Cerebellar cortex (tissue), 1 donor: ENCODE measurements at regions not wholly inside any gene's neighbourhood (a gene's known extent, or its start where the extent isn't known, plus 50 kb on each side); places are given as distances from the start of the nearest gene placed in this dataset.

Source experiments
- DNase-seq: peaks from one replicate; pipeline ENCODE4 v3.0.0-alpha.2; 2015; ENCODE audit warnings: low spot score

DNA sequence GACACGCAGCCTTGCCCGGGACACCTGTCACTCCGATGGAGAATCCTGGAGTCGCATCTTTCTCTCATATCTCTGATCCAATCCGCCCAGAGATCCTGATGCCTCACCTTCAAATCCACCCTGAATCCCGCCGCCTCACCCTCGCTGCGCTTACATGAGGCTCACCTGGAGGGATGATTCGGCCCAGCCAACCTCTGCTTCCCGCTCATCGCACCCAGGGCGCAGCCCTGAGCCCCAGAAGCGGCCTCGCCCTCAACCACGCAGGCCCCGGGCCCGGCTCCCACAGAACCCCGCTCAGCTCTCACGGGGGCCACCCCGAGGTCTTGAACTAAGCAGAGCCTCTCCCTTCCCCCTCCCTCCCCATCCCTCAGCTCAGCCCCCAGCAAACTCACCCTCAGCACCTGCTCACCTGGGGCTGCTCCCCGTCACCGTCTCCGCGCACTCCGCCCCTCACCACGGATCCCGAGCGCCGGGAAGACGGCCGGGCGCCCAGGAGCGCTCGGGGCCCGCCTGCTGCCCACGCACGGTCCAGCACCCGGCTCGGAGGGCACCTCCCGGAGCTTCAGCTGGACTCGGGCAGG is 160.0 kb downstream of the NDUFA10 start:
- DNase-seq, result no peak

DNA sequence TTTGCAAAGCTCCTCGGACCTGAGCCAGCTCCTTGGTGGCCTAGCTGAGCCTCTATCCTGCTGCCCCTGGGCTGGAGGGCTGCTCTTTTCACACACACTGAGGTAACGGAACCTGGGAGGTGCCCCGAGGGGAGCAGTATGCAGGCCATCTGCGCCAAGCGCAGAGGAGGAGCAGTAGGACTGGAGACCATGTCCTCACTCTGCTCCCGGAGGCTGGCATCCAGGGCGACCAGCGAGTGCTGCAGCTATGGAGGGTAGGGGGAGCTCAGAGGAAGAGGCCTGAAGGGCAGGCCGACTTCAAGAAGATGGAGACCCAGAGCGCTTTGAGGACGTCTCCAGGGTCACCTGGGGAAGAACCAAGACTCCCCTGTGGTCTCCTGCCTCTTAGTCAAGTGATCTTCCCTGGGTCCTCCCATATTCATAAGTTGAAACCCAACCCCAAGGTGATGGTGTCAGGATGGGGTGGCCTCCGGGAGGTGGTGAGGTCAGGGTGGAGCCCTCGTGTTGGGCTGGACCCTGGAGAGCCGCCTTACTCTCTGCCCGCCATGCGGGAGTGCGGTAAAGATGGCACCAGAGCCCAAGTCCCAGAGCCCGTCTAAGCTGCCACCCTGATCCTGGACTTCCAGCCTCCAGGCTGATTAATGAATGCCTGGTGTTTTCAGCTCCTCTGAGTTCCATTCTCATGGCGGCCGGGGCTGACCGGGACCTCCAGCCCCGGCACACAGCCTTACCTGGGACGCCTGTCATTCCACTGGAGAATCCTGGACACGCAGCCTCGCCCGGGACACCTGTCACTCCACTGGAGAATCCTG is 160.7 kb downstream of the NDUFA10 start:
- no peak for DNase-seq

GRCh38 chr2:239862613-239863012 is 162.5 kb downstream of the NDUFA10 start:
- no peak for DNase-seq

GRCh38 chr2:239858179-239858578 is 167.0 kb downstream of the NDUFA10 start:
- DNase-seq, result no peak

DNA sequence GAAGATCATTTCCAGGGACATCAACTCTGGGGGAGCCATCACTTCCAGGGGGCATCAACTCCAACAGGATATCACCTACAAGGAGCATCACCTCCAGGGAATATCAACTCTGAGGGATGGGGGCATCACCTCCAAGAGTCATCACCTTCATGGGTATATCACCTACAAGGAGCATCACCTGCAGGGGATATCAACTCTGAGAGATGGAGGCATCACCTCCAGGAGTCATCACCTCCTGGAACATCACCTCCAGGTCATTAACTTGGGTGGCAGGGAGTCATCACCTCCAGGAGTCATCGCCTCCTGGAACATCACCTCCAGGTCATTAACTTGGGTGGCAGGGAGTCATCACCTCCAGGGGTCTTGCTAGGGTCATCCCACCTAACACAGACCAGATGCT is 167.6 kb downstream of the NDUFA10 start:
- DNase-seq, result no peak

DNA sequence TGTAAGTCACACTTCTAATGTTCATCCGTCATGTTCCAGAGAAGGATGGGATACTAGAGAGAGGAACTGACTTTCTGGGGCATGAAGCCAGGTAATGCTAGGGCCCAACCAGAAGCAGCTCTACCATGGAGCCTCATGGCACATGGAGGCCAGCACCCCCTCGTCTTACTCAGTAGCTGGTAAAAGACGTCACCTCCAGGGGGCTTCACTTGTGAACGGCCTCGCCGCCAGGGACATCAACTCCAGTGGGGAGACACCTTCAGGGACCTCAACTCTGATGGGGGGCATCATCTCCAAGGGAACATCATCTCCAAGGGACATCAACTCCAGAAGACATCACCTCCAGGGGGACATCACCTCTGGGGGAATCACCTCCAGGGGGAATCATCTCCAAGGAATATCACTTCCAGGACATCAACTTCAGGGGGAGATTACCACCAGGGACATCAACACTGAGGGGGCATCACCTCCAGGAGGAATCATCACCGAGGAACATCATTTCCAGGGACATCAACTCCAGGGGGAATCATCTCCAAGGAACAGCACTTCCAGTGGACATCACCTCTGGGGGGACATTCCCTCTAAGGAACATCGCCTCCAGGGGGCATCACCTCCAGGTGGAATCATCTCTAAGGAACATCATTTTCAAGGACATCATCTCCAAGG is 168.4 kb downstream of the NDUFA10 start:
- no peak for DNase-seq

DNA sequence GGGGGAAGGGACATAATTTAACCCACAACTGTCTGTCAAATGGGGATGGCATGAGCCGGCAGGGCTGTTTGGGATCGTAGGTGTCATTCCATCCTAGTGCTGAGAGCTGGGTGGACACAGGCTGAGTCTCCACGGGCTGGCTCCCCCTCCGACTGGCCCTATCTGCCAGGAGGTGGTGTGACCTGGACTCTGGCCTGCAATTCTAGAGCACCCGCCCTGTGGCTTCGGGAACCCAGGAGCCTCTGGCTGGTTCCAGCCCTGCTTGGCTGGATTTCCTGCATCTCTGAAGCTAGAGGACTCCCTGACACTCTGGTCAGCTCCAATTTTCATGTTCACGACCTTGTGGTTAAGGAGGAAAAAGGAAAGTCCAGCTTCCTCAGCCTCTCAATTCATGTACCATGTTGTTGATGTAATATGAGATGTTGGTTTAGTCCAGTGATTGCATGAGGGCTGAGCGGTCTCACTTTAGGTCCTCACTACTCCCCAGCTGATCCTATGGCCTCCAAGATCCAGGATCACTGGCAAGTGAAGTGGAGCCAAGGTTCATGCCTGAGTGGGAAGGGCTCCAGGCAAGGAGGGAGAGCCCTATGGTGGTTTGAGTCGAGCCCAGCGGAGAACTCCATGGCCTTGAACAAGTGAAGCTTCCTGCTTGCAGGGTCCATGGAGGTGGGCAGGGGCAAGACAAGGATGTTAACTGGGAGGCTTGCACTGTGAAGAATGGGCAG is 169.1 kb downstream of the NDUFA10 start:
- no peak for DNase-seq

- no peak for DNase-seq
Measured at GRCh38 chr2:239854596-239854995, 170.5 kb downstream of the NDUFA10 start.

GRCh38 chr2:239853706-239854327 is 171.3 kb downstream of the NDUFA10 start:
- DNase-seq, result no peak

- no peak for DNase-seq
Measured at GRCh38 chr2:239853121-239853520, 172.0 kb downstream of the NDUFA10 start.

DNA sequence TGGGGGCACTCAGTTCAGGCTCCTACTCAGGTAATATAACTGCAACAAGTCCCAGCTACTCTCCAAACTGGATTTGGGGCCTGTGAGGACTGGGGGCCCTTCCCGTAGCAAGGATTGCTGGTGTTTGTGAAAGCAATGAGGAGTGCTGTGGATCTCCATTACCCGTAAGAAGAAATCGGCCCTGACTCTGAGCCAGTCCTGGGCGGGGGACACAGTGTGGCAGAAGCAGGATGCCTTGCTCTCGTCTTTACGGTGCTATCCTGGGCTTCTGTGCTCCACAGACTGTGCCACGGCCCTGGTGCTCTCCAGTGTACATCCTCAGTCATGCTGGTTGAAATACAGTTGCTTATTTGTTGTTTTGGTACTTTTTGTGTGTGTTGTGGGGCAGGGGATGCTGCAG is 172.9 kb downstream of the NDUFA10 start:
- no peak for DNase-seq

DNA sequence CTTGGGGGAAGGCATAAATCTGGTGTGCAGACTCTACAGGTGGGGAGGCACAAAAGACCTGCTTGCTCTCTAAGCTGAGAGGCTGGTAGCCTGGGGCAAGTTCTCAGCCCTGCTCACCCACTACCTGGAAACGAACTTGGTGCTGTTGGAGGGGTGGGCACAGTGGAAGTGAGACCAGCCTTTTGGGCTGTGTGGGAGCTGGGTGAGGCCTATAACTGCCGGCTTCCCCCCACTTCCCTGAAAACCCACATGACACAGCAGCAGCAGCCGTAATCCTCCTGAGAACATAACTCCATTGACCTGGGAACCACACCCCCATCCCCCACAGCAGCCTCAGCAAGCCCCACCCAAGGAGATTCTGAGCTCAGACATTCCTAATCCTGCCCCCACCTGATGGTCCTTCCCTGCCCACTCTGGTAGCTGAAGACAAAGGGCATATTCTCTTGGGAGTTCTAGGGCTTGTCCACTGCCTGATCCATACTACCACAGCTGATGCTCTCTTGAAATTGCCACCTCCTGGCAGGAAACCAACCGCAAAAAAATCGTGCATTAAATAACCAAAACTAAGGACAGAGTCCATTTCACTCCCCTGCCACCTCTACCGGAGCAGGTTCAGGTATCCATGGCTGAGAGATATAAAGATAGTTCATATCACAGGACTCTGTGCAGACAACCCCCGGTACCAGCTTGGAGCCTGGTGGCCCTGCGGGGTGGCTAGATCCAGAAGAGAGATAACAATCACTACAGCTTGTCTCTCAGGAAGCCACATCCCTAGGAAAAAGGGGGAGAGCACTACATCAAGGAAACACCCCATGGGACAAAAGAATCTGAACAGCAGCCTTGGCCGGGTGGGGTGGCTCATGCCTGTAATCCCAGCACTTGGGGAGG is 178.1 kb downstream of the NDUFA10 start:
- DNase-seq, result no peak

GRCh38 chr2:239845968-239846367 is 179.2 kb downstream of the NDUFA10 start:
- DNase-seq, result no peak

DNA sequence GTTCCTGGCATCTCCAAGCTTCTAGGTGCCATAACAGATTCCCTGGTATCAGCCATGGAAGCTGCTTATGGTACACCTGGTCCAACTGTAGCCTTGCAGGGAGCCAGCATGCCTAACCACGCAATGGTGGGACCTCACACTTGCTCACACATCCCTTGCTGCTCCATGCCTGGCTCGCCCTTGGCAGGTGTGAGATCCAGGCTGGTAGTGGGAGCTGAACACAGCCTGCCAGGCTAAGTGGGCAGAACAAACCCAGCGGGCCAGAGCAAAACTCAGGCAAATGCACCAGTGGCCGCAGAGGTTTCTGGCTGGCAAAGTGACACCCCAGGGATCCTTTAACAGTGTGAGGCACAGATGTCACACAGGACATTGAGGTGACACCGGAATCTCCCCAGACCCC is 185.8 kb downstream of the NDUFA10 start:
- DNase-seq, result no peak

- no peak for DNase-seq
Measured at GRCh38 chr2:239836021-239836765, 188.9 kb downstream of the NDUFA10 start.

DNA sequence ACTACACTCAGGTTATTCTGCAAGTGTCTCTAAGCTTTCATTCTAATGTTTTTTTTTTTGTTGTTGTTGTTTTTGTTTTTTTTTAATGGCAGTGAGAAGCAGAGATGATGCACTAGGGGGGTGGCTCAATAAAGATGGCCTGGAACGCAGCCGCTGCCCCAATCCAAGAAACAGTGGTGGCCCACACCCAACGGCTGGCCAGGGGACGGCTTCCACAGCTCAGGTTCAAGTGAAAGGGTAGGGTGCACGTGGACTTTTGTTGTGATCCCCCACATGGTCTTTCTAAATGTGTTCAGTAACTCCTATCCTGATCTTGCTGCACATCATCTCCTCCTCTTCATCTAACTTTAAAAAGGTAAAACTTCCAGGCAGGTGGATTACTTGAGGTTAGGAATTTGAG is 190.1 kb downstream of the NDUFA10 start:
- DNase-seq, result no peak

DNA sequence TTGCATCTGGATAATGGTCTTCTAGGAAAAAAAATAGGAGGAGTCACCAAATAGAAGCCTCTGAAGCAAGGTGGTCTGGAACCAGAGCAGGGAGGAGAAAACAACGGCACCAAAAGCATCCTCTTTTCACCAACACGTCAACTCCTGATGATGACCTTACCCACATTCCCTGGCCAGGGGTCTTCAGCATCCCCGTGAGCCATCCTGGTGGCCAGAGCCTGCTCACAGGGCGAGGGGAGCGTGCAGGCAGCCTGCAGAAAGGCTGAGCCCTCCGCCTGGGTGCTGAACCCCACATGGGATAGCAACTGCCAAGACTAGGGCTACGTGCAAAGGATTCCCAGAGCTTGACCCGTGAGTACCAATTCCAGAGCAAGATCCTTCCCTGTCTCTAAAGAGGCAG is 191.0 kb downstream of the NDUFA10 start:
- DNase-seq, result no peak

DNA sequence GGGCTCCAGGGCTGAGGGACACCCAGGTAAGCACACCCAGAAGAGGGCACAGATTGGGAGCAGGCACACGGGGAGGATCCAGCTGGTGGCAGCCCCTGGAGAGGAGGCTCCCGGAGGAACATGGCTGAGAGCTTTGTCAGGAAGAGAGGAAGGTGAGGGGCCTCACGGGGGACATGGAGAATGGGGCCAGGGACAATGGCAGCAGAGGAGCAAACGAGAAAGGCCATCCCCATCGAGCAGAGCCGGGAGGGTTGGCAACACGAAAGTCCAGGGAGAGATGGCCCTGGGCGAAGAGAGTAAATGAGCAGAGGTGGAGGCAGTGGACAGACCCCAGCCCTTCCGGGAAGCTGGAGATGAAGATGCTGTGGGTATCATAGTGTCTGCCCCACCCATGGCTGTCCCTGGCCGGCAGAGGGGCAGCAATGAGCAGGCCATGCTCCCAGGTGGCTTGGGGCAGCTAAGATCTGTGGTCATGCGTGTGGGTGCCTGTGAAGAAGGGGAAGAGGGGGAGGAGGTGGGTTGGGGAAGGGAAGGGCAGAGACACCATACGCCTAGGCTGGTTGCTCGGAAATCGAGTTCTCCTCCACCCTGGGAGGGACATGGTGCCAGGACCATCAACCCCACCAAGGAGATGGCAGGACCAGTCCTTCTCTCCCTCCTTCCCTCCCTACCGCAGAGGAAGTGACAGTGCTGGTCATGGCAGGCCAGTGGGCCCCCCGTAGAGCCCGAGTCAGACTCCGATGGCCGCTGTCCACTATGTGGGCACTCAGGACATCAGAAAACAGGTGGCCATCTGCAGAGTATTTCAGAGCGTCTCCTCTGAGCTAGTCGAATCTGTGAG is 191.7 kb downstream of the NDUFA10 start:
- no peak for DNase-seq

- no peak for DNase-seq
Measured at GRCh38 chr2:239832490-239833268, 192.5 kb downstream of the NDUFA10 start.
